ENCODE measurements at regions not wholly inside any gene's neighbourhood (a gene's known extent, or its start where the extent isn't known, plus 50 kb on each side); places are given as distances from the start of the nearest gene placed in this dataset.
"Not testable (repeated sequence)": the region's sequence is repeated elsewhere in the genome, so short reads cannot be mapped to it uniquely, and the experiment has no call there.

GRCh38 chr22:47623066-47623762 lies 860.8 kb downstream of the TBC1D22A start:
- no peak for DNase-seq

DNA sequence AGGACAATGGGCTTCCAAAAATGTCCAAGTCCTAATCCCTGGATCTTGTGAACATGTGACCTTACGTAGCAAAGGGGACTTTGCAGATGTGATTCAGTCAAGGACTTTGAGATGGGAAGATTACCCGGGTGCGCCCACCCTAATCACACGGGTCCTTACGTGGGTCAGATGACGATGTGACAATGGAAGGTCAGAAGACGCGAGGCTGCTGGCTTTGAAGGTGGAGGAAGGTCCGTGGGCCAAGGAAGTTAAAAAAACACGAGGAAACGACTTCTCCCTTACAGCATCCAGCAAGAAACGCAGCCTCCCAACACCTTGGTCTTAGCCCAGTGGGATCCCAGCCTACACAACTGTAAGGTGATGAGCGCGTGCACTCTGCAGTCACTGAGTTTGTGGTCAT lies 860.1 kb downstream of the TBC1D22A start:
- no peak for DNase-seq

- no peak for DNase-seq
Measured at GRCh38 chr22:47621253-47621652, 858.8 kb downstream of the TBC1D22A start.

DNA sequence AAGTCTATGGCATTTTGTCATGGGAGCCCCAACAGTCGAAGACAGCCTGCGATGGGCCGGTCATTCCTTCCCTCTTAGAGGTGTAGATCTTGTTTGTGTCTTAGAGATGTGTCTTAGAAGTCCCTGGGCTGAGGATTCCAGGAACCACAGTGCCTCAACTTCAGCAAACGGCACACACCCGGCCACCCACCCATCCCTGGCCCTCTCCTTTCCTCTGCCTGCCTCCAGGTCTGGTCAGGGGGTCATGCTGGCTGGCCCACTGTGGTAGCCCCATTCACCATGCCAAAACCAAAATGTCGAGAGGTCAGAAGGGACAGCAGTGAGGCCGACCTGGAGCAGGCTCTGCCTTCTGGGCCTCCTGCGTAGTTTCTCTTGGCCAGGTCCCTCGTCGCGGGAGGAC lies 857.9 kb downstream of the TBC1D22A start:
- no peak for DNase-seq

DNA sequence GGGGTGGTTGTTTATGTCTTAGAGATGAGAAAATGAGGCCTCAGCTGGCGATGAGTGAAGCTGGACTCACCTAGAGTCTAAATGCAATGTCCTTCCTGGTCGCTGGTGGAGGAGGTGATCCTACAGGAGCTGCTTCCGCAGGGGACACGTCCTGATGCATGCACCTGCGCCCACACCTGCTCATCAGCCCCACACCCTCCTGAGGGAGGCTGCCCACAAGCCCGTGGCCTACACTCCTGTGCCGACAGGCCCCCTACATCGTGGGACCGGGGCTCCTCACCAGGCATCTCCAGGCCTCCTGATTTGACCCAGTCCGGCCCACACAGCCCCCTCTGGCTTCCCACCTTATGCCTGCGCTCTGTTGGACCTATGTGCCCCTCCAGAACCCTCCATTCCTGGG lies 857.2 kb downstream of the TBC1D22A start:
- no peak for DNase-seq

DNA sequence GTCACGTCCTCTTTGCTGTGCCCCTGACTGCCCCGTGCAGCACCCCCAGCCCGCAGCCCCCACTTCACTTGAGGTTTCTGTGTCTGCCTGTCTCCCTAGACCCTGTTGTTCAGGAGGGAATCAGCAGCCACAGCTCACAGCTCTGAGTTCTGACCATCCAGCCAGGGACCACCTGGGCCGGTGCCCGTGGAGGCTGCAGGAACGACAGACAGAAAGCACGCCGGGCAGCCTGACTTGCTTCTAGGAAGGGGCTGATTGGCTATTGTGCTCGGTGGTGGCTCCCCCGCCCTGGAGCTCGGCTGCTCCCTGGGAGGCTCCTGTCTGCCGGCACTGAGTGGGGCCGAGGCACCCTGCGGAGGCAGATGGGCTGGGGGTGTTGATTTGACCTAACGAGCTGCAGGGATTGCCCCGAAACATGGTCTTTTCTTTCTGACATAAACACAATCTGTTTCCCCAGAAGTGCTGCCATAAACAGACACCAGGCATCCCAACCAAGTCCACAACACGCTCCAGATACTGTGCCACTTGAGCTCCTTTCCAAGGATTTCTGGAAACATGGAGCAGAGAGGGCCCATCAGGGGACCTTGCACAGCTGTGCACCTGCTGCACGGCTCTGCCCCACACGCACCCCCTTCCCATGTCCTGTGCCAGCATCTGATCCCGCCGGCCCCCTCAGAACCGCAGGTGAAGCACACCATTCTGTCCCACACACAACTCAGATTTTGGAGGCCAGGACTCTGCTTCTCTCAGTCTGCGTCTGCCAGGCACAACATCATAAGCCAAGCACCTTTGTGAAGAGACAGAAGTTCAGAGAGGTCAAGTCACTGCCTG lies 855.9 kb downstream of the TBC1D22A start:
- no peak for DNase-seq

- DNase-seq, result no peak
Measured at GRCh38 chr22:47617186-47617585, 854.7 kb downstream of the TBC1D22A start.

- DNase-seq, result no peak
Measured at GRCh38 chr22:47616396-47617020, 854.1 kb downstream of the TBC1D22A start.

DNA sequence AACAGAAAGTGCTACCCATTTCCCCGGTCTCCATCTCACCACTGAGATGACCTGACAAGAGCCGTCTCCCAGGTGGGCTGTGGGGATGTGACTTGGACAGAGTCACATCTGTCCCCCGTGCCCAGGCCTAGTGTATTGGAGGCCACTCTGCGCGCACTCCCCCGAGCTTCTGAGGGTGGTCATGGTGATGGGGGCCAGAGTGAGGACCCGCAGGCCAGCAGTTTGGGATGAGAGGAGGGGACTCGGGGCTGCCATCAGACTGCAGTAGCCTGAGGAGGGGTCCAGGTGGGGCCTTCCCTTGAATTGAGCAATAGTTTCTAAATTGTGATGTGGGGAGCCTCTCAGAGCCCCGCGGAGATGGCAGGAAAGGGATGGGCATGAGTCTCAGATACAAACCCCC lies 852.6 kb downstream of the TBC1D22A start:
- no peak for DNase-seq

GRCh38 chr22:47613606-47614350 lies 851.3 kb downstream of the TBC1D22A start:
- no peak for DNase-seq

DNA sequence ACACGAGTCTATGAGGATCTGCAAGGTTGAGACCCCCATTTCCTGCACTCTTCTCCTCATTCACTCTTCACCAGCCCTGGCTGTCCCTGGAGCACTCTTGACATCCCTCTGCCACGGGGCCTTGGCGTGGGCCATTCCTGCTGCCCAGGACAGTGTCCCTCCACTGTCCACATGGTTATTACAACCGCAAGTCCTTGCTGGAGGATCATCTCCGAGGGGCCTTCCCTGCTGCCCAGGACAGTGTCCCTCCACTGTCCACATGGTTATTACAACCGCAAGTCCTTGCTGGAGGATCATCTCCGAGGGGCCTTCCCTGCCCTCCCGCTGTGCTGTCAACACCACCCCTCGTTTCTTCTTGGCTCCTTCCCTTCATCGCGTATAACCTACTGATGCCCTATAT lies 850.7 kb downstream of the TBC1D22A start:
- not testable (repeated sequence) for DNase-seq

- DNase-seq, result no peak
Measured at GRCh38 chr22:47612311-47612910, 850.0 kb downstream of the TBC1D22A start.

DNA sequence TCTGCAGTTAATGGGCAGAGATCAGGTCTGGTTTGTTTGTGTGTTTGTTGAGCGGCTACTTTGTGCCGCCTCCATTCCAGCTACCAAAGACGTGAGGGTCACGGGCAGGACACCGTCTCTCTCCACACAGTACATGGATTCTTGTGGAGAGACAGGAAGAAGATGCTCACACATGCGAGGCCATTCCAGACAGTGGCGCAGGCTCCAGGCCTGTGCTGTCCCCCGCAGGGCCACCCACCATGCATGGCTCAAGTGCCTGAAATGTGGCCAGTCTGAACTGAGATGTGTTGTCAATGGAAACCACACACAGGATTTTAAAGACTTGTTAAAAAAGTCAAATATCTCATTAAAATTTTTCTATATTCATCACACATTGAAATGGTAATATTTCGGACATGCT lies 848.3 kb downstream of the TBC1D22A start:
- DNase-seq, result no peak

DNA sequence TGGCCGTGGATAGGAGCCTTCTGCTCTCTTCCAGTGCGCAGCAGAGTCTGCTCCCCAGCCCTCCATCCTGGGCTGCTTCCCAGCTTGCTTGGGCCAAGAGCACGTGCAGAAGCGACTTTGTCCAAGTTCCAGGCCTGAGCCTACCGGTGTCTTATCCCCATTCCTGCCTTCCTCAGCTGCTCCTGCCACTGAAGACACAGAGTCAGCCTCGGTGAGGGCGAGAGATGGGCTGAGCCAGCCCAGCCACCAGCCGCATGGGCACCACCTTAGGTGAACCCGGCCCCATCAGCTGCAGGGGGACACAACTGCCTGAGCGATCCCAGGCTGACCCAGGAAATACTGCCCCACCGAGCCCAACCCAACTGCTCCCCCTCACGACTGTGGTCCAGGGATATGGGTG lies 847.8 kb downstream of the TBC1D22A start:
- DNase-seq, result no peak

- DNase-seq, result no peak
Measured at GRCh38 chr22:47609653-47610052, 847.2 kb downstream of the TBC1D22A start.

DNA sequence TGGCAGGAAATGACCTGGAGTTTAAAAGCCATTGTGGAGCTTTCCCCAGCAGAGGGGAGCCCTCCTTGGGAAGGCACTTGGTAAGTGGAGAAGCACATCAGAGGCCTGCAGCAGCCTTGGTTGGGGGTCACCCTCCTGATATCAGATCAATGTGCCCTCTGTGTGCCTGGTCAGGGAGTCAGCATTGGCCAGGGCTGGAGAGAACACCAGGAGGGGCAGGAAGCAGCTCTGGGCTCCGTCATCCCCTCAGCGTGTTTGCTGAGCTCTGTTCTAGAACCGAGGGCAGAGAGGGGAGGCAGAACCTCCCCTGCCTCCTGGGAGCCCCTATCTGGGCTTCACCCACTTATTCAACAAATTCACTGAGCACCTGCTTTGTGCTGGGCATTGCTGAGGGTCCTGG lies 846.0 kb downstream of the TBC1D22A start:
- DNase-seq, result no peak

DNA sequence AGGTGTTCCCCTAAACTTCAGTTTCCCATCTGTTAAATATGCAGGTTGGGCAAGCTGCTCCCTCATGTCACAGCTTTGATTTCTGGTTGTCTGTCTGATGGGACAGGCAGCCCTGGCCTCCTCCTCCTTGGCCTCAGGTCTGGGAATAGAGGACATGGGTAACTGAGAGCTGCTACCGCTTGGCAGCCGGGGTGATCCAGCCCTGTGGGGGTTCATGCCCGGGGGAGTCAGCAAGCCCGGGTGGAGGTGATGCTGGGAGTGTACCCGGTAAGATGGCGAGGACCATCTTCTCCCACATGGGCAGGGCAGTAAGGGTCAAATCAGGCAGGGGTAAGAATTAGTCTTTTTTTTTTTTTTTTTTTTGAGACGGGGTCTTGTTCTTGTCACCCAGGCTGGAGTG lies 845.0 kb downstream of the TBC1D22A start:
- no peak for DNase-seq

GRCh38 chr22:47606426-47606825 lies 844.0 kb downstream of the TBC1D22A start:
- DNase-seq, result no peak

DNA sequence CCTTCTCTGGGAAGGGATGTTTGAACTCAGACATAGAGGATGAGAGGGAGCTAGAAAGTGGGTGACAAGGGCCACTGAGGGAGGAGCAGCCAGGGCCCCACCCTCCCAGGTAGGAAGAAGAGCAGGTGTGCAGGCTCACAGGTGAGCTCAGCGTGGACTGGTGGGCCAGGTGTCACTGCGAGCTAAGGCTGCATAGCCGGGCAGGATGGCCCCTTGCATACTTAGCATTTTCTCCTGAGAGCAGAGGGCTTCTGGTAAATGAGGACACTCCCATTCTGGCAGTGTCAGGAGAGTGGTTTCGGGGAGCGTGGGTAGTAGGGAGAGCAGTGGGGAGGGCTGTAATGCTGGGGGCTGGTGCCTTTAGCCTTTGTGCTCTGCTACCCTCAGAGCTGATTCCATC lies 843.4 kb downstream of the TBC1D22A start:
- no peak for DNase-seq

DNA sequence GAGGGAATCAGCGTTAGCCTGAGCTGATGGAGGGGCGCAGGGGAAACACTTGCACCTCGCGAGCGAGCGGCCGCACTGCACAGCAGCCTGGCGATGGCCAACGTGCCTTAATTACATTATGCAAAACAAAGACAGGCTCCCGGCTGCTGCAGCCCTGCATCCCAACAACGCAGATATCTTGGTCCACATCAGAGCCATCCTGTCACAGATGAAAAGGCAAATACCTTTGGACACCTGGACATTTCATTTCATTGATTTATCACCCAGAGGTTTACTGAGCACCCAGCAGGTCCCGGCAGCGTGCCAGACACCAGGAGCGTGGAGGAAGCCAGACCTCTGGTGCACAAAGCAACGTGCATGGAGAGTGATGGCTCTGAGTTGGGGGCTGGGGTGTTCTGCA lies 843.0 kb downstream of the TBC1D22A start:
- DNase-seq, result no peak

DNA sequence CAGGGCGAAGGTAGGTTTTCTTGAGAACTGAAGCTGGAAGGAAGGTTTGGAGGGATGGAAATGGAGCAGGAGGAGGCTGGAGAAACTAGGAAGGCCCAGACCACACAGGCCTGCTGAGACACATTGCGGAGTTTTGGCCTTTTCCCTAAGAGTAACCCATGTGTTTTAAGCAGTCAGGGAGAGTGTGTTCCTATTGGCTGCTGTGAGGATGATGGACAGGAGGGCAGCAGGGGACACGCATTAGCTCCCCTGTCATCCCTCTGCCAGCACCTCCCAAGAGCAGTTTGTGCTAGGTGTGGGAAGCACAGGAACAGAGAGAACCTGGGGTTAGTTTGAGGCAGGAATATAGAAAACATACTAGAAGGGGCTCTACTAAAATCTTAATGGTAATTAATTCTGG lies 842.1 kb downstream of the TBC1D22A start:
- no peak for DNase-seq

GRCh38 chr22:47602732-47603131 lies 840.3 kb downstream of the TBC1D22A start:
- DNase-seq, result no peak

DNA sequence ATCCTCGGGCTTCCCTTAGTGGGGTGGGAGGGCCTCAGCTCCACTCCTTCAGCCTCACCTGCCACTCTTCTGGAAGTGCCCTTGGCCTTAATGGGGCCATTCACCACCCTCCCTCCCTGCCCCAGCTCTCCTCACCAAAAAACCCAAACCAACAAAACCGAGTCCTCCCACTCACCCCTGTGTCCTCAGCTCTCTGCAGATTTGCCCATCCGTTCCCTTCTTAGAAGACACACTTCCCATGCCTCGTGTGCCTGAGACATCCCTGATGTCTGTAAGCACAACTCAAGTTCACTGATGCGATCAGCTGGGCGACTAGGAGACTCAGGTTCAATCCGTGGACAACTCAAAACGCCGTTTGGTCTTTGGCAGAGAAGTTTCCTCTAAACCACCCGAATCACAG lies 839.2 kb downstream of the TBC1D22A start:
- DNase-seq, result no peak

All from activated T-cell treated with anti-CD3 and anti-CD28 coated beads, Interleukin-2, amount 50 U/mL, for 48 hours (primary cell).